DMS79 (cell line): ENCODE measurements at regions not wholly inside any gene's neighbourhood (a gene's known extent, or its start where the extent isn't known, plus 50 kb on each side); places are given as distances from the start of the nearest gene placed in this dataset.

ENCODE experiments used
- DNase-seq: peaks from one replicate; lab custom pipeline; 2025; lab: John Stamatoyannopoulos, UW

DNA sequence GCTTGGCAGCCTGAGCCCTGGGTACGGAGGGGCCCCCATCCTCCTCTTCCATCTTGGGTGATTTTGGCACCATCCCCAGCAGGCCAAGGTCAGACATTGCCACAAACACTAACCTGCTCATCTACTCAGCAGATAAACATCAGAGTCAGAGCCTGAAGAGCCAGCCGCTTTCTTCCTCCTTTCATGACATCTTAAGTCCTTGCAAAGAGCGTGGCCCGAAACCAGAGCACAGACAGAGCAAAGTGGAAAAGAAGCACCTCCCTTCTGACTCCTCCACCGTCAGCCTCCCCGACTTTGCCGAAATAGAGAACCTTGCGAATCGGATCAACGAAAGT, 60.4 kb upstream of the RPH3AL start:
- DNase-seq: no peak

DNA sequence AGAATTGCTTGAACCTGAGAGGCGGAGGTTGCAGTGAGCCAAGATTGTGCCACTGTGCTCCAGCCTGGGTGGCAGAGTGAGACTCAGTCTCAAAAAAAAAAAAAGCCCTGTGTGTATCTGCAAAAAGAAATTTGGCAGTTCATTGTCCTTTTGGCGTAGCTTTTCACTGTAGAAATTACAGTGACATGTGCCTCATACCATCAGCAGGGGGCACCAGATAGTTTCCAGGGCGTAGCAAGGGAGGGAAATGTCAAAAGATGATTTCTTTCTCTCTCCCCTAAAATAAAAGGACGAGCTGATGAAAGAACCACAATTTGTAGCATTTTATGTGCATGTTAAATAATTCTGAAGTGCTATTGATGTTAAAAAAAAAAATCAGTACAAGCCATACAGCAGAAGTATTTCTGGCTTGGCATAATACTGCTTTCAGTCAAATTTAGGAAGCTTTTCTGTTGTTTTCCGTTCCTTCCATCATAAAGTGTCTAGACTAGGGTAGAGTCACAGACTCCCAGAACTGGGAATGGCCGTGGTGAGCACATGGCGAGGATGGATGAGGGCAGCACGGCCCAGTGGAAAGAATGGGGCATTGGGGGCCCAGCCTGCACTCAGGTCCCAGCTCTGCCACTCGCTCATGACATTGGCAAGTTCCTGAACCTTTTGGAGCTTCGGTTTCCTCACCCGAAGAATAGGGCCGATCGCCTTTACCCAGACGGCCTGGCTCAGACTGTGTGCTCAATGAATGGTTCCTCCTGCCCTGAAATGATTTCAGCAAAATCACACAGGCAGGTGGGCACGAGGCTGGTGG, 59.8 kb upstream of the RPH3AL start:
- DNase-seq: no peak

DNA sequence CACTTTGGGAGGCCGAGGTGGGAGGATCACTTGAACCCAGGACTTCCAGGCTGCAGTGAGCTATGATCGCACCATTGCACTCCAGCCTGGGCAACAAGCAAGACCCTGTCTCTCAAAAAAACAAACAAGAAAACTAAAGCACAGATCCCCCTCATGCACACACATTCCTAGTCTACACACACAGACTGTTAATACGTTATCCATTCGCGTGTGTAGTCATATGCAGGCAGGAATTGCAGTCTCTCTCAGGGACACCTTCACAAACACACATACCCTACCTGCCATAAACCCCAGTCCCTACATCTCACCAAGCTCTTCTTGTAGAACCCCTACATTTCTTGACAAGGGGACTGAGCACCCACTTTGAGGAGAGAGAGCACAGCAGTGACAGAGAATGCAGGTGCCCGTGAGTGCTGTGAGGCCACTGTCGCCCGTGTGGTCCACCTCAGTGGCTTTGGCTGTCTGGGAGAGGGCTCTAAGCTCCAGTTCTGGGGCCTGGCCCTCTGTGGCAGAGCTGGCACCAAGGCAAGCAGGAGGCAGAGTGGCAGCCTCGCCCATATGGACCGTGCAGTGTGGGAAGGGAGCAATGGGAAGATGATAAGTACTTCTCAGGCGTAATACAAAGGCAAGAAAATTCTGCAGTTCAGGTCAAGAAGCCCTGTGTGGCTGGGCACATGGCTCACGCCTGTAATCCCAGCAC, 59.0 kb upstream of the RPH3AL start:
- DNase-seq: no peak

GRCh38 chr17:410543-411401, 58.2 kb upstream of the RPH3AL start:
- no peak for DNase-seq

- peak; percentile 87 for DNase-seq
Observed at GRCh38 chr17:409848-410542, 57.4 kb upstream of the RPH3AL start.

GRCh38 chr17:409308-409847, 56.8 kb upstream of the RPH3AL start:
- DNase-seq: no peak

DNA sequence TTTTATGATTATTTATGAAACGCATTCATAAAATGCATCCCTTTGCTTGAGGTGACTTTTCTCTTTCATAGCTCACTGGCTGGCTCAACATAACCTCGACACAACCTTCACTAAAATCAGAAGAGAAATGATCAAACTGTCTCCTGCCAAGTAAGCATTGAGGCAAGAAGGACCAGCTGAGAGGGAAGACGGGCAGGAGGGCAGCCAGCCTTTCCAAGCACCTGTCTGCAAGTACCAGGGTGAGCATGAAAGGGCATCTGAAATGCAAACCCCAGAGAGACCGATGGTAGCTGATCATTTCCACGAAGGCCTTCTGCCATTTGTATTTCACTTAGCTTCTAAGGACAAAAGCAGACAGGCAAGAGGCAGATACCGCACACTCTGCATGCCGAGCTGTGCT, 52.1 kb upstream of the RPH3AL start:
- DNase-seq: no peak
